GM23338 (cell line): ENCODE measurements at regions not wholly inside any gene's neighbourhood (a gene's known extent, or its start where the extent isn't known, plus 50 kb on each side); places are given as distances from the start of the nearest gene placed in this dataset.
A peak's percentile ranks its signal among the peaks of the same experiment; 100 is the strongest.

Source experiments
- ATAC-seq: fragments of 200-7000 bp; cut with Tn5 transposase; 3 replicates; pipeline ENCODE4 v1.9.1; 2020
- DNase-seq: peaks from one replicate; pipeline ENCODE4 v3.0.0-alpha.2; 2015; ENCODE audit warnings: low spot score
- H2AFZ ChIP-seq: fragments of 200-600 bp; sonication (generic); 2 replicates; pipeline ENCODE4 v1.8.0; 2016; ENCODE audit warnings: antibody characterized with exemption, mild to moderate bottlenecking, moderate library complexity
- H3F3A ChIP-seq: fragments of 200-600 bp; sonication (generic); replicated peaks from 2 replicates; pipeline ENCODE4 v1.8.0; 2017; ENCODE audit warnings: antibody characterized with exemption, mixed run types, low read depth
- H3K27ac ChIP-seq: fragments of 200-600 bp; sonication (generic); 2 replicates; pipeline ENCODE4 v1.6.1; 2016; ENCODE audit warnings: low read depth
- H3K27me3 ChIP-seq: fragments of 200-600 bp; sonication (generic); 2 replicates; pipeline ENCODE4 v1.8.0; 2016; ENCODE audit warnings: mild to moderate bottlenecking, mixed run types, moderate library complexity; ENCODE audit not compliant: insufficient read depth
- H3K36me3 ChIP-seq: fragments of 200-600 bp; sonication (generic); 2 replicates; pipeline ENCODE4 v1.8.0; 2016; ENCODE audit warnings: mild to moderate bottlenecking; ENCODE audit not compliant: insufficient read depth
- H3K4me1 ChIP-seq: fragments of 200-600 bp; sonication (generic); 2 replicates; pipeline ENCODE4 v1.8.0; 2016; ENCODE audit warnings: mild to moderate bottlenecking, moderate library complexity; ENCODE audit not compliant: insufficient read depth
- H3K4me2 ChIP-seq: fragments of 200-600 bp; sonication (generic); 2 replicates; pipeline ENCODE4 v1.7.1; 2017; ENCODE audit warnings: mixed run types
- H3K4me3 ChIP-seq: fragments of 200-600 bp; sonication (generic); 2 replicates; pipeline ENCODE4 v1.6.1; 2016; ENCODE audit warnings: mixed run types
- H3K79me2 ChIP-seq: fragments of 200-600 bp; sonication (generic); replicated peaks from 2 replicates; pipeline ENCODE4 v1.8.0; 2017; ENCODE audit warnings: mild to moderate bottlenecking; ENCODE audit not compliant: insufficient read depth
- H3K9me2 ChIP-seq: fragments of 200-600 bp; sonication (generic); 2 replicates; pipeline ENCODE4 v1.8.0; 2017; ENCODE audit not compliant: insufficient read depth
- H4K20me1 ChIP-seq: fragments of 200-600 bp; sonication (generic); replicated peaks from 2 replicates; pipeline ENCODE4 v1.8.0; 2017; ENCODE audit warnings: mild to moderate bottlenecking; ENCODE audit not compliant: insufficient read depth
- H3K27ac Mint-ChIP-seq: 2 replicates; pipeline ENCODE4 v1.8.0; 2020; ENCODE audit warnings: inconsistent platforms, mild to moderate bottlenecking, moderate library complexity, mixed read lengths
- H3K27me3 Mint-ChIP-seq: 3 replicates; pipeline ENCODE4 v1.8.0; 2022; ENCODE audit warnings: low read depth, mild to moderate bottlenecking, moderate library complexity, mixed read lengths, inconsistent platforms; ENCODE audit not compliant: insufficient read depth, poor library complexity
- H3K36me3 Mint-ChIP-seq: 3 replicates; pipeline ENCODE4 v1.8.0; 2021; ENCODE audit warnings: low read depth, mild to moderate bottlenecking, inconsistent platforms, moderate library complexity, mixed read lengths
- H3K4me1 Mint-ChIP-seq: 3 replicates; pipeline ENCODE4 v1.8.0; 2020; ENCODE audit warnings: mild to moderate bottlenecking, inconsistent platforms, mixed read lengths
- H3K4me3 Mint-ChIP-seq: 3 replicates; pipeline ENCODE4 v1.8.0; 2021; ENCODE audit warnings: moderate library complexity, mild to moderate bottlenecking, inconsistent platforms, mixed read lengths
- H3K9me3 Mint-ChIP-seq: 3 replicates; pipeline ENCODE4 v1.8.0; 2020; ENCODE audit warnings: moderate library complexity, mild to moderate bottlenecking, inconsistent platforms, mixed read lengths
- JUNB ChIP-seq: IDR thresholded peaks from one replicate; pipeline ENCODE4 v1.6.1; 2016; ENCODE audit warnings: antibody characterized with exemption; ENCODE audit not compliant: unreplicated experiment
- NANOG ChIP-seq: IDR thresholded peaks from 2 replicates; pipeline ENCODE4 v1.6.1; 2016; ENCODE audit warnings: antibody characterized with exemption, borderline replicate concordance
- POLR2AphosphoS5 ChIP-seq: IDR thresholded peaks from 2 replicates; pipeline ENCODE4 v1.6.1; 2016; ENCODE audit warnings: antibody characterized with exemption, low read depth
- STAT1 ChIP-seq: IDR thresholded peaks from one replicate; pipeline ENCODE4 v1.6.1; 2016; ENCODE audit warnings: antibody characterized with exemption; ENCODE audit not compliant: unreplicated experiment
- TF ChIP-seq, protein P1 (sequence below): IDR thresholded peaks from 2 replicates; pipeline ENCODE4 v1.6.1; 2016; ENCODE audit warnings: antibody characterized with exemption
- TF ChIP-seq, protein P2 (sequence below): fragments of 250-450 bp; sonication (Bioruptor Pico); IDR thresholded peaks from 2 replicates; pipeline ENCODE4 v1.5.0; 2020; ENCODE audit warnings: mild to moderate bottlenecking, moderate library complexity
- TF ChIP-seq, protein P3 (sequence below): IDR thresholded peaks from one replicate; pipeline ENCODE4 v1.6.1; 2018; ENCODE audit warnings: antibody characterized with exemption; ENCODE audit not compliant: unreplicated experiment

DNA sequence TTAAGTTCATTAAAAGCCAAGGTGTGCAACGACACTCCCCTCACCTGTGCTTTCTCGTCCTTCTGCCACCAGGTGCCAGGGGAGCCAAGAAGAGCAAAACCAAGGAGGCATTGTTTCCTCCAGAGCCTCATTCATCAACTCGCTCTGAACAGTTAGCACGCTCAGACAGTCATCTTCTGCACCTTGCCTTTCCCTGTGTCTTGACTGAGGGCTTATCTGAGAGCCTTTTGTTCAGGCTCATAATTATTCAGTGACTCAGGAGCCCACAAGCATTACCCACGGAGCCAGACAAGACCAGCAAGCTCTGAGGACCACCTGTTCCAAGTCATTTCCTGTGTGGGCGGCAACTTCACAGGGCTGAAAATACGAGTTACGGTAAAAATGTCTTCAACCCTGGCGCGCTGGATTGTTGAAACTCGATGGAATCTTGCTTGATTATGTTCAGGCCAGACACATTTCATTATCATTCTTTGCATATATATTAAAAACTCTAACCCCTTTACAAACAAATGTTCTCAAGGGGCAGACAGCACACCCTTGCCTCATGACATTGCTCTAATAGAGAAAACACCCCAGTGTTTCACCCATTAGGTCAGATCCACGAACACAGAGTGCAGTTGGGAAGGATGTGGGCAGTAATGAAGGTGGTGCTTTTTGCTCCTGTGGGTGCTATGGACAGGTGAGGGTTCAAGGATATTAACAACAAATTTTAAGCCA is 89.7 kb upstream of the RUNX1 start:
- TF ChIP-seq, protein P1, sequence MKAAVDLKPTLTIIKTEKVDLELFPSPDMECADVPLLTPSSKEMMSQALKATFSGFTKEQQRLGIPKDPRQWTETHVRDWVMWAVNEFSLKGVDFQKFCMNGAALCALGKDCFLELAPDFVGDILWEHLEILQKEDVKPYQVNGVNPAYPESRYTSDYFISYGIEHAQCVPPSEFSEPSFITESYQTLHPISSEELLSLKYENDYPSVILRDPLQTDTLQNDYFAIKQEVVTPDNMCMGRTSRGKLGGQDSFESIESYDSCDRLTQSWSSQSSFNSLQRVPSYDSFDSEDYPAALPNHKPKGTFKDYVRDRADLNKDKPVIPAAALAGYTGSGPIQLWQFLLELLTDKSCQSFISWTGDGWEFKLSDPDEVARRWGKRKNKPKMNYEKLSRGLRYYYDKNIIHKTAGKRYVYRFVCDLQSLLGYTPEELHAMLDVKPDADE, result no peak
- TF ChIP-seq, protein P2, sequence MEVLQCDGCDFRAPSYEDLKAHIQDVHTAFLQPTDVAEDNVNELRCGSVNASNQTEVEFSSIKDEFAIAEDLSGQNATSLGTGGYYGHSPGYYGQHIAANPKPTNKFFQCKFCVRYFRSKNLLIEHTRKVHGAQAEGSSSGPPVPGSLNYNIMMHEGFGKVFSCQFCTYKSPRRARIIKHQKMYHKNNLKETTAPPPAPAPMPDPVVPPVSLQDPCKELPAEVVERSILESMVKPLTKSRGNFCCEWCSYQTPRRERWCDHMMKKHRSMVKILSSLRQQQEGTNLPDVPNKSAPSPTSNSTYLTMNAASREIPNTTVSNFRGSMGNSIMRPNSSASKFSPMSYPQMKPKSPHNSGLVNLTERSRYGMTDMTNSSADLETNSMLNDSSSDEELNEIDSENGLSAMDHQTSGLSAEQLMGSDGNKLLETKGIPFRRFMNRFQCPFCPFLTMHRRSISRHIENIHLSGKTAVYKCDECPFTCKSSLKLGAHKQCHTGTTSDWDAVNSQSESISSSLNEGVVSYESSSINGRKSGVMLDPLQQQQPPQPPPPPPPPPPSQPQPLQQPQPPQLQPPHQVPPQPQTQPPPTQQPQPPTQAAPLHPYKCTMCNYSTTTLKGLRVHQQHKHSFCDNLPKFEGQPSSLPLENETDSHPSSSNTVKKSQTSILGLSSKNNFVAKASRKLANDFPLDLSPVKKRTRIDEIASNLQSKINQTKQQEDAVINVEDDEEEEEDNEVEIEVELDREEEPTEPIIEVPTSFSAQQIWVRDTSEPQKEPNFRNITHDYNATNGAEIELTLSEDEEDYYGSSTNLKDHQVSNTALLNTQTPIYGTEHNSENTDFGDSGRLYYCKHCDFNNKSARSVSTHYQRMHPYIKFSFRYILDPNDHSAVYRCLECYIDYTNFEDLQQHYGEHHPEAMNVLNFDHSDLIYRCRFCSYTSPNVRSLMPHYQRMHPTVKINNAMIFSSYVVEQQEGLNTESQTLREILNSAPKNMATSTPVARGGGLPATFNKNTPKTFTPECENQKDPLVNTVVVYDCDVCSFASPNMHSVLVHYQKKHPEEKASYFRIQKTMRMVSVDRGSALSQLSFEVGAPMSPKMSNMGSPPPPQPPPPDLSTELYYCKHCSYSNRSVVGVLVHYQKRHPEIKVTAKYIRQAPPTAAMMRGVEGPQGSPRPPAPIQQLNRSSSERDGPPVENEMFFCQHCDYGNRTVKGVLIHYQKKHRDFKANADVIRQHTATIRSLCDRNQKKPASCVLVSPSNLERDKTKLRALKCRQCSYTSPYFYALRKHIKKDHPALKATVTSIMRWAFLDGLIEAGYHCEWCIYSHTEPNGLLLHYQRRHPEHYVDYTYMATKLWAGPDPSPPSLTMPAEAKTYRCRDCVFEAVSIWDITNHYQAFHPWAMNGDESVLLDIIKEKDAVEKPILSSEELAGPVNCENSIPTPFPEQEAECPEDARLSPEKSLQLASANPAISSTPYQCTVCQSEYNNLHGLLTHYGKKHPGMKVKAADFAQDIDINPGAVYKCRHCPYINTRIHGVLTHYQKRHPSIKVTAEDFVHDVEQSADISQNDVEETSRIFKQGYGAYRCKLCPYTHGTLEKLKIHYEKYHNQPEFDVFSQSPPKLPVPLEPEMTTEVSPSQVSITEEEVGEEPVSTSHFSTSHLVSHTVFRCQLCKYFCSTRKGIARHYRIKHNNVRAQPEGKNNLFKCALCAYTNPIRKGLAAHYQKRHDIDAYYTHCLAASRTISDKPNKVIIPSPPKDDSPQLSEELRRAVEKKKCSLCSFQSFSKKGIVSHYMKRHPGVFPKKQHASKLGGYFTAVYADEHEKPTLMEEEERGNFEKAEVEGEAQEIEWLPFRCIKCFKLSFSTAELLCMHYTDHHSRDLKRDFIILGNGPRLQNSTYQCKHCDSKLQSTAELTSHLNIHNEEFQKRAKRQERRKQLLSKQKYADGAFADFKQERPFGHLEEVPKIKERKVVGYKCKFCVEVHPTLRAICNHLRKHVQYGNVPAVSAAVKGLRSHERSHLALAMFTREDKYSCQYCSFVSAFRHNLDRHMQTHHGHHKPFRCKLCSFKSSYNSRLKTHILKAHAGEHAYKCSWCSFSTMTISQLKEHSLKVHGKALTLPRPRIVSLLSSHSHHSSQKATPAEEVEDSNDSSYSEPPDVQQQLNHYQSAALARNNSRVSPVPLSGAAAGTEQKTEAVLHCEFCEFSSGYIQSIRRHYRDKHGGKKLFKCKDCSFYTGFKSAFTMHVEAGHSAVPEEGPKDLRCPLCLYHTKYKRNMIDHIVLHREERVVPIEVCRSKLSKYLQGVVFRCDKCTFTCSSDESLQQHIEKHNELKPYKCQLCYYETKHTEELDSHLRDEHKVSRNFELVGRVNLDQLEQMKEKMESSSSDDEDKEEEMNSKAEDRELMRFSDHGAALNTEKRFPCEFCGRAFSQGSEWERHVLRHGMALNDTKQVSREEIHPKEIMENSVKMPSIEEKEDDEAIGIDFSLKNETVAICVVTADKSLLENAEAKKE (CRISPR knock-in tag), result no peak
- no peak for TF ChIP-seq STAT1
- TF ChIP-seq, protein P3, sequence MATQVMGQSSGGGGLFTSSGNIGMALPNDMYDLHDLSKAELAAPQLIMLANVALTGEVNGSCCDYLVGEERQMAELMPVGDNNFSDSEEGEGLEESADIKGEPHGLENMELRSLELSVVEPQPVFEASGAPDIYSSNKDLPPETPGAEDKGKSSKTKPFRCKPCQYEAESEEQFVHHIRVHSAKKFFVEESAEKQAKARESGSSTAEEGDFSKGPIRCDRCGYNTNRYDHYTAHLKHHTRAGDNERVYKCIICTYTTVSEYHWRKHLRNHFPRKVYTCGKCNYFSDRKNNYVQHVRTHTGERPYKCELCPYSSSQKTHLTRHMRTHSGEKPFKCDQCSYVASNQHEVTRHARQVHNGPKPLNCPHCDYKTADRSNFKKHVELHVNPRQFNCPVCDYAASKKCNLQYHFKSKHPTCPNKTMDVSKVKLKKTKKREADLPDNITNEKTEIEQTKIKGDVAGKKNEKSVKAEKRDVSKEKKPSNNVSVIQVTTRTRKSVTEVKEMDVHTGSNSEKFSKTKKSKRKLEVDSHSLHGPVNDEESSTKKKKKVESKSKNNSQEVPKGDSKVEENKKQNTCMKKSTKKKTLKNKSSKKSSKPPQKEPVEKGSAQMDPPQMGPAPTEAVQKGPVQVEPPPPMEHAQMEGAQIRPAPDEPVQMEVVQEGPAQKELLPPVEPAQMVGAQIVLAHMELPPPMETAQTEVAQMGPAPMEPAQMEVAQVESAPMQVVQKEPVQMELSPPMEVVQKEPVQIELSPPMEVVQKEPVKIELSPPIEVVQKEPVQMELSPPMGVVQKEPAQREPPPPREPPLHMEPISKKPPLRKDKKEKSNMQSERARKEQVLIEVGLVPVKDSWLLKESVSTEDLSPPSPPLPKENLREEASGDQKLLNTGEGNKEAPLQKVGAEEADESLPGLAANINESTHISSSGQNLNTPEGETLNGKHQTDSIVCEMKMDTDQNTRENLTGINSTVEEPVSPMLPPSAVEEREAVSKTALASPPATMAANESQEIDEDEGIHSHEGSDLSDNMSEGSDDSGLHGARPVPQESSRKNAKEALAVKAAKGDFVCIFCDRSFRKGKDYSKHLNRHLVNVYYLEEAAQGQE, result no peak
- TF ChIP-seq NANOG, result no peak
- TF ChIP-seq POLR2AphosphoS5, result no peak
- no peak for TF ChIP-seq JUNB
- no peaks in the 10 kb centered on the region for H3K36me3 ChIP-seq
- H3F3A ChIP-seq, result no peaks in the 10 kb centered on the region
- H3K27me3 Mint-ChIP-seq, result peaks cover 4% of the 10 kb centered on the region
- no peak overlapping the region for H3K4me3 ChIP-seq
- H2AFZ ChIP-seq, result no peak overlapping the region
- H3K27ac Mint-ChIP-seq, result no peak overlapping the region
- no peak overlapping the region for H3K4me2 ChIP-seq
- H3K9me2 ChIP-seq, result 0 out of 2 replicates have a peak, but pooled peaks cover 3% of the 10 kb centered on the region
- peak; percentile 8 for DNase-seq
- no peaks in the 10 kb centered on the region for H3K36me3 Mint-ChIP-seq
- H3K9me3 Mint-ChIP-seq, result no peaks in the 10 kb centered on the region
- peaks cover 18% of the 10 kb centered on the region for H3K4me1 ChIP-seq
- no peak overlapping the region for H3K4me3 Mint-ChIP-seq
- ATAC-seq, result no peak
- H3K4me1 Mint-ChIP-seq, result peaks cover 13% of the 10 kb centered on the region; the same call in 1 of the 3 replicates
- no peaks in the 10 kb centered on the region for H3K79me2 ChIP-seq
- no peaks in the 10 kb centered on the region for H3K27me3 ChIP-seq
- H4K20me1 ChIP-seq, result no peaks in the 10 kb centered on the region
- H3K27ac ChIP-seq, result no peak overlapping the region
